ENCODE measurements at regions not wholly inside any gene's neighbourhood (a gene's known extent, or its start where the extent isn't known, plus 50 kb on each side); places are given as distances from the start of the nearest gene placed in this dataset.

DNA sequence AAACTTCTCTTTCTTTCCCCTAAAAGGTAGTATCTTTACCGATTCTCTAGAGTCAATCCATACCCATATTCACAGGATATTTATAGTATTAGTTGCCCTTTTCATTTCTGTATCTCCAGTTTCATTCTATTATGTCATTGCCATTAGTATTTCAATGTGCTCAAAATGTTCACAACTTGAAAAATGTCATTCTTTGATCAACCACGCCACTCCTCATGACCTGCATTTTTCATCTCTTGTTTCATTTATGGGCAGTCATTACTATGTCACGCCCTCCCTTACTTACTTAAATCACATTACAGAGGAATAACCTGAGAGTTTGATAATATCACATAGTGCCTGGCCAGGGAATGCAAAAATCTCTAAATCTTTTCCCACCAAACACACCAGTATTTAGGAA lies 427.3 kb upstream of the GJE1 start:
- TF ChIP-seq, protein P1, sequence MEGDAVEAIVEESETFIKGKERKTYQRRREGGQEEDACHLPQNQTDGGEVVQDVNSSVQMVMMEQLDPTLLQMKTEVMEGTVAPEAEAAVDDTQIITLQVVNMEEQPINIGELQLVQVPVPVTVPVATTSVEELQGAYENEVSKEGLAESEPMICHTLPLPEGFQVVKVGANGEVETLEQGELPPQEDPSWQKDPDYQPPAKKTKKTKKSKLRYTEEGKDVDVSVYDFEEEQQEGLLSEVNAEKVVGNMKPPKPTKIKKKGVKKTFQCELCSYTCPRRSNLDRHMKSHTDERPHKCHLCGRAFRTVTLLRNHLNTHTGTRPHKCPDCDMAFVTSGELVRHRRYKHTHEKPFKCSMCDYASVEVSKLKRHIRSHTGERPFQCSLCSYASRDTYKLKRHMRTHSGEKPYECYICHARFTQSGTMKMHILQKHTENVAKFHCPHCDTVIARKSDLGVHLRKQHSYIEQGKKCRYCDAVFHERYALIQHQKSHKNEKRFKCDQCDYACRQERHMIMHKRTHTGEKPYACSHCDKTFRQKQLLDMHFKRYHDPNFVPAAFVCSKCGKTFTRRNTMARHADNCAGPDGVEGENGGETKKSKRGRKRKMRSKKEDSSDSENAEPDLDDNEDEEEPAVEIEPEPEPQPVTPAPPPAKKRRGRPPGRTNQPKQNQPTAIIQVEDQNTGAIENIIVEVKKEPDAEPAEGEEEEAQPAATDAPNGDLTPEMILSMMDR (IDR thresholded peaks at IDR 0.05): no peak
- no peak for TF ChIP-seq POLR2A (IDR thresholded peaks at IDR 0.05)
